ENCODE measurements at regions not wholly inside any gene's neighbourhood (a gene's known extent, or its start where the extent isn't known, plus 50 kb on each side); places are given as distances from the start of the nearest gene placed in this dataset.

- TF ChIP-seq NR1H2 (CRISPR knock-in tag; IDR thresholded peaks at IDR 0.05): no peak
- no peak for TF ChIP-seq JAZF1 (CRISPR knock-in tag; IDR thresholded peaks at IDR 0.05)
- no peak for TF ChIP-seq ATF2 (CRISPR knock-in tag; IDR thresholded peaks at IDR 0.05; ENCODE audit: borderline replicate concordance, low read depth)
- TF ChIP-seq FOXJ3 (CRISPR knock-in tag; IDR thresholded peaks at IDR 0.05; ENCODE audit: borderline replicate concordance): no peak
- TF ChIP-seq NFYB (CRISPR knock-in tag; conservative IDR thresholded peaks at IDR 0.05; ENCODE audit: low read depth): no peak
- TF ChIP-seq CREB1 (CRISPR knock-in tag; IDR thresholded peaks at IDR 0.05): no peak
- TF ChIP-seq TEAD1 (CRISPR knock-in tag; IDR thresholded peaks at IDR 0.05): no peak
- no peak for TF ChIP-seq PREB (CRISPR knock-in tag; IDR thresholded peaks at IDR 0.05; ENCODE audit: borderline replicate concordance)
- TF ChIP-seq CTCF (IDR thresholded peaks at IDR 0.05): no peak
- TF ChIP-seq USF2 (CRISPR knock-in tag; IDR thresholded peaks at IDR 0.05): no peak
- TF ChIP-seq JUN (CRISPR knock-in tag; IDR thresholded peaks at IDR 0.05): no peak
- no peak for TF ChIP-seq ZNF423 (CRISPR knock-in tag; IDR thresholded peaks at IDR 0.05)
- TF ChIP-seq SP1 (CRISPR knock-in tag; conservative IDR thresholded peaks at IDR 0.05): no peak
Observed at GRCh38 chr4:100933628-100934027, 413.7 kb downstream of the PPP3CA start.
